ENCODE measurements at regions not wholly inside any gene's neighbourhood (a gene's known extent, or its start where the extent isn't known, plus 50 kb on each side); places are given as distances from the start of the nearest gene placed in this dataset.

- Mint-ChIP-seq H3K27me3 (peaks cover 29% of the 10 kb centered on the region), H3K4me3 (no peak overlapping the region)
Observed at GRCh38 chr4:180060159-180060889, 2182.9 kb upstream of the TENM3 start.

GRCh38 chr4:180081072-180081471 is 2162.1 kb upstream of the TENM3 start:
- no peak overlapping the region for H3K27ac Mint-ChIP-seq
- no peaks in the 10 kb centered on the region for H3K27me3 Mint-ChIP-seq
- H3K4me3 Mint-ChIP-seq = no peak overlapping the region
- H3K4me1 Mint-ChIP-seq = no peaks in the 10 kb centered on the region
- H3K36me3 Mint-ChIP-seq = peaks cover 3% of the 10 kb centered on the region
- peaks cover 0 to 4% (median 2%) of the 10 kb centered on the region in 3 donors for H3K9me3 Mint-ChIP-seq

More at GRCh38 chr4:180060159-180060889, 2182.9 kb upstream of the TENM3 start:
- peaks cover 0 to 7% (median 4%) of the 10 kb centered on the region in 3 donors for H3K9me3 Mint-ChIP-seq
- H3K27ac Mint-ChIP-seq = no peak overlapping the region
- no peaks in the 10 kb centered on the region for H3K36me3 Mint-ChIP-seq
- H3K4me1 Mint-ChIP-seq = peaks cover 0 to 3% (median 0%) of the 10 kb centered on the region in 3 donors

GRCh38 chr4:180084561-180084960 is 2158.6 kb upstream of the TENM3 start:
- peaks cover 0 to 6% (median 0%) of the 10 kb centered on the region in 3 donors for H3K9me3 Mint-ChIP-seq
- H3K36me3 Mint-ChIP-seq = peaks cover 1% of the 10 kb centered on the region
- no peak overlapping the region for H3K27ac Mint-ChIP-seq
- no peaks in the 10 kb centered on the region for H3K27me3 Mint-ChIP-seq
- H3K4me1 Mint-ChIP-seq = no peaks in the 10 kb centered on the region
- no peak overlapping the region for H3K4me3 Mint-ChIP-seq

- no peak overlapping the region for H3K4me3 Mint-ChIP-seq
- H3K9me3 Mint-ChIP-seq = peaks cover 0 to 6% (median 0%) of the 10 kb centered on the region in 3 donors
- H3K36me3 Mint-ChIP-seq = peaks cover 1% of the 10 kb centered on the region
- no peaks in the 10 kb centered on the region for H3K27me3 Mint-ChIP-seq
- H3K27ac Mint-ChIP-seq = no peak overlapping the region
- no peaks in the 10 kb centered on the region for H3K4me1 Mint-ChIP-seq
Observed at GRCh38 chr4:180086480-180087190, 2156.6 kb upstream of the TENM3 start.

- no peak overlapping the region for H3K27ac Mint-ChIP-seq
- no peaks in the 10 kb centered on the region for H3K4me1 Mint-ChIP-seq
- no peaks in the 10 kb centered on the region for H3K36me3 Mint-ChIP-seq
- H3K4me3 Mint-ChIP-seq = no peak overlapping the region
- H3K27me3 Mint-ChIP-seq = no peaks in the 10 kb centered on the region
- peaks cover 0 to 5% (median 5%) of the 10 kb centered on the region in 3 donors for H3K9me3 Mint-ChIP-seq
Observed at GRCh38 chr4:180098586-180098985, 2144.6 kb upstream of the TENM3 start.

- H3K4me1 Mint-ChIP-seq = no peaks in the 10 kb centered on the region
- H3K36me3 Mint-ChIP-seq = no peaks in the 10 kb centered on the region
- no peaks in the 10 kb centered on the region for H3K27me3 Mint-ChIP-seq
- H3K27ac Mint-ChIP-seq = no peak overlapping the region
- peaks cover 0 to 5% (median 2%) of the 10 kb centered on the region in 3 donors for H3K9me3 Mint-ChIP-seq
- H3K4me3 Mint-ChIP-seq = peak overlapping the region in 1 of 4 donors; percentile 83
Observed at GRCh38 chr4:180099957-180100356, 2143.2 kb upstream of the TENM3 start.

- Mint-ChIP-seq H3K27me3 (no peaks in the 10 kb centered on the region), H3K36me3 (no peaks in the 10 kb centered on the region), H3K9me3 (peaks cover 2 to 5% (median 4%) of the 10 kb centered on the region in 3 donors), H3K4me3 (peak overlapping the region in 1 of 4 donors; percentile 72), H3K4me1 (no peaks in the 10 kb centered on the region), H3K27ac (no peak overlapping the region)
Observed at GRCh38 chr4:180100433-180101344, 2142.5 kb upstream of the TENM3 start.

- no peak overlapping the region for H3K27ac Mint-ChIP-seq
- H3K36me3 Mint-ChIP-seq = no peaks in the 10 kb centered on the region
- no peak overlapping the region for H3K4me3 Mint-ChIP-seq
- H3K4me1 Mint-ChIP-seq = no peaks in the 10 kb centered on the region
- peaks cover 4 to 5% (median 4%) of the 10 kb centered on the region in 3 donors for H3K9me3 Mint-ChIP-seq
- H3K27me3 Mint-ChIP-seq = no peaks in the 10 kb centered on the region
Observed at GRCh38 chr4:180101348-180102083, 2141.7 kb upstream of the TENM3 start.

- H3K4me1 Mint-ChIP-seq = peaks cover 0 to 1% (median 0%) of the 10 kb centered on the region in 3 donors
- H3K4me3 Mint-ChIP-seq = no peak overlapping the region
- H3K36me3 Mint-ChIP-seq = no peaks in the 10 kb centered on the region
- no peaks in the 10 kb centered on the region for H3K27me3 Mint-ChIP-seq
- H3K27ac Mint-ChIP-seq = no peak overlapping the region
- H3K9me3 Mint-ChIP-seq = peaks cover 0 to 4% (median 1%) of the 10 kb centered on the region in 3 donors
Observed at GRCh38 chr4:180103794-180104193, 2139.4 kb upstream of the TENM3 start.

GRCh38 chr4:180105362-180105761 is 2137.8 kb upstream of the TENM3 start:
- Mint-ChIP-seq H3K36me3 (no peaks in the 10 kb centered on the region), H3K27ac (no peak overlapping the region), H3K27me3 (no peaks in the 10 kb centered on the region), H3K9me3 (peaks cover 0 to 4% (median 1%) of the 10 kb centered on the region in 3 donors), H3K4me3 (no peak overlapping the region), H3K4me1 (peaks cover 0 to 1% (median 0%) of the 10 kb centered on the region in 3 donors)

GRCh38 chr4:180106122-180106521 is 2137.1 kb upstream of the TENM3 start:
- Mint-ChIP-seq H3K4me3 (no peak overlapping the region), H3K36me3 (no peaks in the 10 kb centered on the region), H3K27me3 (no peaks in the 10 kb centered on the region), H3K4me1 (peaks cover 0 to 1% (median 0%) of the 10 kb centered on the region in 3 donors), H3K27ac (no peak overlapping the region), H3K9me3 (peaks cover 1 to 10% (median 2%) of the 10 kb centered on the region in 3 donors)

- Mint-ChIP-seq H3K4me3 (no peak overlapping the region), H3K27me3 (no peaks in the 10 kb centered on the region), H3K9me3 (peaks cover 1 to 10% (median 4%) of the 10 kb centered on the region in 3 donors), H3K36me3 (no peaks in the 10 kb centered on the region), H3K4me1 (peaks cover 0 to 1% (median 0%) of the 10 kb centered on the region in 3 donors), H3K27ac (no peak overlapping the region)
Observed at GRCh38 chr4:180106997-180107396, 2136.2 kb upstream of the TENM3 start.

GRCh38 chr4:180116840-180117239 is 2126.4 kb upstream of the TENM3 start:
- no peaks in the 10 kb centered on the region for H3K4me1 Mint-ChIP-seq
- H3K27ac Mint-ChIP-seq = no peak overlapping the region
- H3K36me3 Mint-ChIP-seq = no peaks in the 10 kb centered on the region
- H3K9me3 Mint-ChIP-seq = peaks cover 0 to 3% (median 0%) of the 10 kb centered on the region in 3 donors
- no peaks in the 10 kb centered on the region for H3K27me3 Mint-ChIP-seq
- no peak overlapping the region for H3K4me3 Mint-ChIP-seq

- Mint-ChIP-seq H3K27ac (no peak overlapping the region), H3K4me1 (peaks cover 0 to 2% (median 0%) of the 10 kb centered on the region in 3 donors), H3K36me3 (no peaks in the 10 kb centered on the region), H3K27me3 (no peaks in the 10 kb centered on the region), H3K9me3 (peaks cover 0 to 3% (median 3%) of the 10 kb centered on the region in 3 donors), H3K4me3 (no peak overlapping the region)
Observed at GRCh38 chr4:180120068-180120467, 2123.1 kb upstream of the TENM3 start.

All from IgD-negative memory B cell (primary cell).